ENCODE measurements at regions not wholly inside any gene's neighbourhood (a gene's known extent, or its start where the extent isn't known, plus 50 kb on each side); places are given as distances from the start of the nearest gene placed in this dataset.

GRCh38 chr14:61148742-61149350 is 132.3 kb downstream of the TMEM30B start:
- ATAC-seq: no peak

GRCh38 chr14:61147831-61148549 is 133.1 kb downstream of the TMEM30B start:
- peaks cover 6% of the 10 kb centered on the region for H3K36me3 Mint-ChIP-seq
- H3K27ac Mint-ChIP-seq: no peak overlapping the region
- no peak overlapping the region for H3K4me3 Mint-ChIP-seq
- Histone ChIP-seq H3K36me3 (ENCODE audit: control insufficient read depth, insufficient read depth, low read length) (no peaks in the 10 kb centered on the region), H3K4me3 (ENCODE audit: low read length) (no peak overlapping the region), H3K9me3 (ENCODE audit: control insufficient read depth, insufficient read depth, low read length) (no peaks in the 10 kb centered on the region), H3K4me1 (ENCODE audit: control insufficient read depth, insufficient read depth, low read length) (no peaks in the 10 kb centered on the region), H3K27me3 (ENCODE audit: control insufficient read depth, insufficient read depth, low read length) (no peaks in the 10 kb centered on the region), H3K27ac (ENCODE audit: low read length) (no peak overlapping the region)
- DNase-seq: no peak
- no peak for TF ChIP-seq CTCF (IDR thresholded peaks at IDR 0.05)
- 87% methylated on average over 21 of the region's 21 CpGs for WGBS (ENCODE audit: insufficient coverage)
- peak in 1 of 3 donors; percentile 24 for ATAC-seq
- H3K4me1 Mint-ChIP-seq: no peaks in the 10 kb centered on the region
- intact Hi-C loops (cut with micrococcal nuclease): no loop called here
- peaks cover 10 to 16% of the 10 kb centered on the region in 2 donors for H3K27me3 Mint-ChIP-seq (ENCODE audit: low read depth in 2 of 2)
- peaks cover 3 to 6% of the 10 kb centered on the region in 2 donors for H3K9me3 Mint-ChIP-seq

More at GRCh38 chr14:61148742-61149350, 132.3 kb downstream of the TMEM30B start:
- DNase-seq: no peak
- no peaks in the 10 kb centered on the region for H3K36me3 ChIP-seq (ENCODE audit: control insufficient read depth, insufficient read depth, low read length)
- Mint-ChIP-seq H3K9me3 (peaks cover 3 to 6% of the 10 kb centered on the region in 2 donors), H3K4me1 (no peaks in the 10 kb centered on the region), H3K27me3 (ENCODE audit: low read depth in 2 of 2) (peaks cover 10 to 16% of the 10 kb centered on the region in 2 donors), H3K4me3 (no peak overlapping the region), H3K27ac (no peak overlapping the region), H3K36me3 (peaks cover 6% of the 10 kb centered on the region)
- H3K4me1 ChIP-seq (ENCODE audit: control insufficient read depth, insufficient read depth, low read length): no peaks in the 10 kb centered on the region
- no peak for TF ChIP-seq CTCF (IDR thresholded peaks at IDR 0.05)
- H3K4me3 ChIP-seq (ENCODE audit: low read length): no peak overlapping the region
- H3K27ac ChIP-seq (ENCODE audit: low read length): no peak overlapping the region
- intact Hi-C loops (cut with micrococcal nuclease): no loop called here
- WGBS (ENCODE audit: insufficient coverage): 87% methylated on average over 3 of the region's 4 CpGs
- H3K27me3 ChIP-seq (ENCODE audit: control insufficient read depth, insufficient read depth, low read length): no peaks in the 10 kb centered on the region
- no peaks in the 10 kb centered on the region for H3K9me3 ChIP-seq (ENCODE audit: control insufficient read depth, insufficient read depth, low read length)

- no peak overlapping the region for H3K27ac Mint-ChIP-seq
- WGBS (ENCODE audit: insufficient coverage): 69% methylated on average over 7 of the region's 7 CpGs
- ATAC-seq (no peak), DNase-seq (no peak)
- no peaks in the 10 kb centered on the region for H3K4me1 Mint-ChIP-seq
- TF ChIP-seq CTCF (IDR thresholded peaks at IDR 0.05): no peak
- no peaks in the 10 kb centered on the region for H3K36me3 ChIP-seq (ENCODE audit: control insufficient read depth, insufficient read depth, low read length)
- no peaks in the 10 kb centered on the region for H3K27me3 ChIP-seq (ENCODE audit: control insufficient read depth, insufficient read depth, low read length)
- H3K27ac ChIP-seq (ENCODE audit: low read length): no peak overlapping the region
- H3K27me3 Mint-ChIP-seq (ENCODE audit: low read depth in 2 of 2): peaks cover 10 to 16% of the 10 kb centered on the region in 2 donors
- intact Hi-C loops (cut with micrococcal nuclease): no loop called here
- H3K9me3 Mint-ChIP-seq: peaks cover 3 to 6% of the 10 kb centered on the region in 2 donors
- no peak overlapping the region for H3K4me3 Mint-ChIP-seq
- no peaks in the 10 kb centered on the region for H3K9me3 ChIP-seq (ENCODE audit: control insufficient read depth, insufficient read depth, low read length)
- H3K36me3 Mint-ChIP-seq: peaks cover 6% of the 10 kb centered on the region
- no peak overlapping the region for H3K4me3 ChIP-seq (ENCODE audit: low read length)
- H3K4me1 ChIP-seq (ENCODE audit: control insufficient read depth, insufficient read depth, low read length): no peaks in the 10 kb centered on the region
Measured at GRCh38 chr14:61147381-61147821, 133.7 kb downstream of the TMEM30B start.
